B cell (primary cell): ENCODE measurements at regions not wholly inside any gene's neighbourhood (a gene's known extent, or its start where the extent isn't known, plus 50 kb on each side); places are given as distances from the start of the nearest gene placed in this dataset.

Experiments used
- ATAC-seq: fragments of 200-7000 bp; cut with Tn5 transposase; one replicate; pipeline ENCODE4 v1.10.0; 2021; ENCODE audit warnings: low read depth, mild to moderate bottlenecking, moderate number of reproducible peaks, moderate library complexity
- CTCF ChIA-PET: fragments of 350-600 bp; sonication (Branson Sonifier 250); formaldehyde crosslinking; loops from one replicate; lab custom pipeline; 2021; ENCODE audit warnings: antibody characterized with exemption, inconsistent platforms; lab: Charles Lee
- POLR2A ChIA-PET: fragments of 350-600 bp; sonication (Branson Sonifier 250); formaldehyde crosslinking; loops from one replicate; lab custom pipeline; 2021; ENCODE audit warnings: antibody characterized with exemption; lab: Charles Lee
- DNase-seq: peaks from one replicate; pipeline ENCODE4 v3.0.0; 2013
- H2AFZ ChIP-seq: 2 replicates; pipeline ENCODE4 v1.6.1; 2012; ENCODE audit warnings: mild to moderate bottlenecking, low read depth, low read length; ENCODE audit not compliant: insufficient read depth, poor library complexity, severe bottlenecking
- H3K27ac ChIP-seq, 2 donors: 1 replicate in 1 of 2; 2 replicates in 1 of 2; pipeline ENCODE4 v1.5.1; 2012 to 2013; ENCODE audit warnings: low read length in 2 of 2, mild to moderate bottlenecking in 2 of 2, moderate library complexity in 1 of 2
- H3K27me3 ChIP-seq, 4 experiments: fragments of 200-600 bp in 1 of 4; sonication (generic) in 1 of 4; replicated peaks in 1 of 4; 1 replicate in 2 of 4; 2 replicates in 2 of 4; pipeline versions ENCODE4 v1.6.1 to v1.7.0; 2013 to 2016; ENCODE audit warnings: low read length in 3 of 4, mild to moderate bottlenecking in 2 of 4, mixed read lengths in 1 of 4, moderate library complexity in 1 of 4; ENCODE audit not compliant: insufficient read depth in 4 of 4, control insufficient read depth in 3 of 4; ENCODE audit errors: control extremely low read depth in 1 of 4
- H3K36me3 ChIP-seq, 2 experiments: replicated peaks in 1 of 2; 1 replicate in 1 of 2; 2 replicates in 1 of 2; pipeline versions ENCODE4 v1.6.1 to v1.7.1; 2013; ENCODE audit warnings: low read length in 1 of 2; ENCODE audit not compliant: insufficient read depth in 2 of 2, control insufficient read depth in 1 of 2; ENCODE audit errors: control extremely low read depth in 1 of 2, extremely low read depth in 1 of 2
- H3K4me1 ChIP-seq, 2 donors: fragments of 200-600 bp in 1 of 2; sonication (generic) in 1 of 2; 1 replicate in 1 of 2; 2 replicates in 1 of 2; pipeline versions ENCODE4 v1.5.1 to v1.6.1; 2013 to 2017; ENCODE audit warnings: low read length in 2 of 2; ENCODE audit not compliant: control insufficient read depth in 2 of 2, insufficient read depth in 2 of 2
- H3K4me2 ChIP-seq: replicated peaks from 2 replicates; pipeline ENCODE3; 2012; ENCODE audit warnings: mild to moderate bottlenecking, low read depth, low read length; ENCODE audit not compliant: poor library complexity, severe bottlenecking
- H3K4me3 ChIP-seq, 5 experiments: fragments of 200-600 bp in 1 of 5; sonication (generic) in 1 of 5; 1 replicate in 3 of 5; 2 replicates in 2 of 5; pipeline versions ENCODE4 v1.5.1 to v1.7.0; 2011 to 2016; ENCODE audit warnings: low read length in 4 of 5, mild to moderate bottlenecking in 4 of 5, low read depth in 2 of 5, control low read depth in 1 of 5, moderate library complexity in 1 of 5; ENCODE audit not compliant: insufficient read depth in 1 of 5; ENCODE audit errors: control extremely low read depth in 1 of 5, extremely low read depth in 1 of 5
- H3K79me2 ChIP-seq: fragments of 200-600 bp; sonication (generic); one replicate; pipeline ENCODE4 v1.6.0; 2016; ENCODE audit warnings: low read length; ENCODE audit not compliant: control insufficient read depth, insufficient read depth
- H3K9ac ChIP-seq: fragments of 200-600 bp; sonication (generic); 2 replicates; pipeline ENCODE4 v1.6.1; 2017; ENCODE audit warnings: mild to moderate bottlenecking, low read length, moderate library complexity
- H3K9me3 ChIP-seq, 3 donors: one replicate each; pipeline versions ENCODE4 v1.6.1 to v1.7.1; 2013; ENCODE audit warnings: low read length in 2 of 3; ENCODE audit not compliant: control insufficient read depth in 2 of 3, insufficient read depth in 1 of 3; ENCODE audit errors: control extremely low read depth in 1 of 3
- H4K20me1 ChIP-seq: 2 replicates; pipeline ENCODE4 v1.6.0; 2012; ENCODE audit warnings: mild to moderate bottlenecking, low read length; ENCODE audit not compliant: insufficient read depth, control insufficient read depth, poor library complexity, severe bottlenecking
- H3K27ac Mint-ChIP-seq: one replicate; pipeline ENCODE4 v1.8.0; 2021; ENCODE audit warnings: mixed read lengths
- H3K27me3 Mint-ChIP-seq: one replicate; pipeline ENCODE4 v1.8.0; 2021; ENCODE audit warnings: mixed read lengths
- H3K4me1 Mint-ChIP-seq: one replicate; pipeline ENCODE4 v1.8.0; 2021; ENCODE audit warnings: mixed read lengths
- H3K4me3 Mint-ChIP-seq: one replicate; pipeline ENCODE4 v1.8.0; 2021; ENCODE audit warnings: mixed read lengths
- H3K9me3 Mint-ChIP-seq: one replicate; pipeline ENCODE4 v1.8.0; 2022; ENCODE audit warnings: mixed read lengths; ENCODE audit not compliant: insufficient read depth
- EZH2 ChIP-seq: IDR thresholded peaks from 2 replicates; pipeline ENCODE4 v1.6.1; 2012; ENCODE audit warnings: borderline replicate concordance, low read depth, mild to moderate bottlenecking, moderate library complexity, low read length; ENCODE audit not compliant: insufficient read depth, poor library complexity, severe bottlenecking
- WGBS: methylation state at CpG from one replicate; pipeline ENCODE4 v1.1.5; 2013; ENCODE audit warnings: missing lambda C conversion rate; ENCODE audit not compliant: insufficient coverage; 5-methylcytosine and 5-hydroxymethylcytosine counted together
- intact Hi-C: fragments of 100-400 bp; cut with micrococcal nuclease; formaldehyde crosslinking; loops from one replicate; pipeline ENCODE4 v1.10.0; 2022
- TF ChIP-seq, protein P1 (sequence below): fragments of 200-600 bp; IDR thresholded peaks from one replicate; pipeline ENCODE4 v1.8.0; 2022; ENCODE audit warnings: antibody characterized with exemption, mild to moderate bottlenecking

DNA sequence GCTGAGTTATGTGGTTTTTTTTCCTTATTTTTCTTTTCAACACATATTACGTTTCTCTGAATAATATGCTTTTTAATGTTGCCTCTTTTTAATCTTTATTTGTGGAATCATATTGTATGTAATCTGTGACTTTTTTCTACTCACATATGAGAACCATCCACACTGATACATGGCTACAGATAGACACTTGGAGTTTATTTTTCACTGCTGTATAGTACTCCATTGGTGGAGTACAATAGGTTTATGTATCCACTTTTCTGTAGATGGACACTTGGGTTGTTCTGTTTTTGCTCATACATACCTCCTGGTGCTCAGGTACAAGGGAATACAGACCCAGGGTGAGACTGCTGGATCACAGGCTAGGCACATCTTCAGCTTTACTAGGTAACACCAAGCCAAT, 71.5 kb upstream of the ERG start:
- no CpG with 5 or more reads among the region's 1 CpG for WGBS

DNA sequence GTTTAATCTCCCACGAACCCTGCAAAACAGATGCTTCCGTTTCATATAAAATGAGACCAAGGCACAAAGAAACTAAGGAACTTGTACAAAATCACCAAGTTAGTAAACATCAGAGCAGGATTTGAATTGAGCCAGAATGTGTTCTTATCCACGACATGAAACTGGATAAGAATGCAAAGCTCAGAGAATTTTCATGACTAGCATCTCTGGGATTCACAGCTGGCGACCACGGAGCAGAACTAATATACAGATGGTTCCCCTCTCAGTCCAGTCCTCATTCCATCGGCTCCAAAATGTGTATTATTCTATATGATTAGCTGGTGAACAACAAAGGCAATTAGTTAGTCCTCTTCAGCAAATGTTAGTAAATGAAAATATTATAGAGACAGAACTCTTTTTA, 72.3 kb upstream of the ERG start:
- ChIA-PET CTCF (interaction anchor here (1.0 kb wide), 1 partner anchor 518 kb away, joined by 3 read pairs; no protein-coding TSS in a partner anchor), POLR2A (no interaction called here)
- no peak for TF ChIP-seq EZH2
- TF ChIP-seq, protein P1, sequence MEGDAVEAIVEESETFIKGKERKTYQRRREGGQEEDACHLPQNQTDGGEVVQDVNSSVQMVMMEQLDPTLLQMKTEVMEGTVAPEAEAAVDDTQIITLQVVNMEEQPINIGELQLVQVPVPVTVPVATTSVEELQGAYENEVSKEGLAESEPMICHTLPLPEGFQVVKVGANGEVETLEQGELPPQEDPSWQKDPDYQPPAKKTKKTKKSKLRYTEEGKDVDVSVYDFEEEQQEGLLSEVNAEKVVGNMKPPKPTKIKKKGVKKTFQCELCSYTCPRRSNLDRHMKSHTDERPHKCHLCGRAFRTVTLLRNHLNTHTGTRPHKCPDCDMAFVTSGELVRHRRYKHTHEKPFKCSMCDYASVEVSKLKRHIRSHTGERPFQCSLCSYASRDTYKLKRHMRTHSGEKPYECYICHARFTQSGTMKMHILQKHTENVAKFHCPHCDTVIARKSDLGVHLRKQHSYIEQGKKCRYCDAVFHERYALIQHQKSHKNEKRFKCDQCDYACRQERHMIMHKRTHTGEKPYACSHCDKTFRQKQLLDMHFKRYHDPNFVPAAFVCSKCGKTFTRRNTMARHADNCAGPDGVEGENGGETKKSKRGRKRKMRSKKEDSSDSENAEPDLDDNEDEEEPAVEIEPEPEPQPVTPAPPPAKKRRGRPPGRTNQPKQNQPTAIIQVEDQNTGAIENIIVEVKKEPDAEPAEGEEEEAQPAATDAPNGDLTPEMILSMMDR = no peak
- H2AFZ ChIP-seq = no peak overlapping the region
- Mint-ChIP-seq H3K4me1 (no peaks in the 10 kb centered on the region), H3K9me3 (no peaks in the 10 kb centered on the region), H3K27ac (no peak overlapping the region), H3K27me3 (peaks cover 1% of the 10 kb centered on the region), H3K4me3 (no peak overlapping the region)
- H3K4me3 ChIP-seq = no peak overlapping the region
- no peak overlapping the region for H3K9ac ChIP-seq
- H3K27me3 ChIP-seq = no peaks in the 10 kb centered on the region
- H3K9me3 ChIP-seq = peaks cover 0 to 5% (median 0%) of the 10 kb centered on the region in 3 donors
- no peaks in the 10 kb centered on the region for H3K36me3 ChIP-seq
- DNase-seq (no peak), ATAC-seq (no peak)
- no peak overlapping the region for H3K4me2 ChIP-seq
- H3K27ac ChIP-seq = no peak overlapping the region
- intact Hi-C loops = no loop called here
- H4K20me1 ChIP-seq = no peaks in the 10 kb centered on the region
- H3K4me1 ChIP-seq = no peaks in the 10 kb centered on the region
- 100% methylated on average over 4 of the region's 6 CpGs for WGBS
- H3K79me2 ChIP-seq = no peaks in the 10 kb centered on the region

More for the DNA sequence above, 71.5 kb upstream of the ERG start:
- Histone ChIP-seq H3K9ac (no peak overlapping the region), H3K4me3 (no peak overlapping the region), H3K4me2 (no peak overlapping the region), H3K79me2 (no peaks in the 10 kb centered on the region), H3K9me3 (peaks cover 0 to 5% (median 0%) of the 10 kb centered on the region in 3 donors), H4K20me1 (no peaks in the 10 kb centered on the region), H3K27ac (no peak overlapping the region), H2AFZ (no peak overlapping the region), H3K36me3 (no peaks in the 10 kb centered on the region), H3K27me3 (no peaks in the 10 kb centered on the region), H3K4me1 (no peaks in the 10 kb centered on the region)
- intact Hi-C loops = no loop called here
- H3K4me1 Mint-ChIP-seq = no peaks in the 10 kb centered on the region
- no peaks in the 10 kb centered on the region for H3K9me3 Mint-ChIP-seq
- ATAC-seq = no peak
- ChIA-PET CTCF (no interaction called here), POLR2A (no interaction called here)
- peaks cover 4% of the 10 kb centered on the region for H3K27me3 Mint-ChIP-seq
- no peak for TF ChIP-seq EZH2
- TF ChIP-seq, protein P1 = no peak
- DNase-seq = no peak
- H3K4me3 Mint-ChIP-seq = no peak overlapping the region
- no peak overlapping the region for H3K27ac Mint-ChIP-seq
